Midbrain (tissue), 1 donor: ENCODE measurements at regions not wholly inside any gene's neighbourhood (a gene's known extent, or its start where the extent isn't known, plus 50 kb on each side); places are given as distances from the start of the nearest gene placed in this dataset.
"Not testable (repeated sequence)": the region's sequence is repeated elsewhere in the genome, so short reads cannot be mapped to it uniquely, and the experiment has no call there.

Source experiments
- DNase-seq: peaks from one replicate; lab custom pipeline; 2025; lab: John Stamatoyannopoulos, UW

DNA sequence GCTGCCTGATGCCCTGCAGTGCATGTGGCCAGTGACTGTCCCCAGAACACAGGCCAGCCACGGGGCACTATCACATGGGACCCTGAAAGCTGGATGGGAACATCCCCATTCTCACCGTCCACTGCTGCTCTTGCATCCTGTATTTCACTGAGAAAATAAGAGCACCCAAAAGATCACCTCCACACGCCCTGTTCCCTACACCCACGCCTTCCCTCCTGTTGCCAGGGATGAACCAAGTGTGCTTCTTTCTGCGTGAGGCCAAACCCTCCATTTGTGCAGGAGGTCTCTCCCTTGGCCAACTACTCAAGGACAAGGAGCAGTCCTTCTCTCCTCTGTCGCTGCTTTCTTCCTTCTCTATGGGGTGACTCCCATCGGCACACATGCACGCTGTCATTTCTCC is 118.3 kb downstream of the LRRC37A3 start:
- not testable (repeated sequence) for DNase-seq

- DNase-seq, result not testable (repeated sequence)
These were observed 118.8 kb downstream of the LRRC37A3 start for GRCh38 chr17:64800361-64800895.

DNA sequence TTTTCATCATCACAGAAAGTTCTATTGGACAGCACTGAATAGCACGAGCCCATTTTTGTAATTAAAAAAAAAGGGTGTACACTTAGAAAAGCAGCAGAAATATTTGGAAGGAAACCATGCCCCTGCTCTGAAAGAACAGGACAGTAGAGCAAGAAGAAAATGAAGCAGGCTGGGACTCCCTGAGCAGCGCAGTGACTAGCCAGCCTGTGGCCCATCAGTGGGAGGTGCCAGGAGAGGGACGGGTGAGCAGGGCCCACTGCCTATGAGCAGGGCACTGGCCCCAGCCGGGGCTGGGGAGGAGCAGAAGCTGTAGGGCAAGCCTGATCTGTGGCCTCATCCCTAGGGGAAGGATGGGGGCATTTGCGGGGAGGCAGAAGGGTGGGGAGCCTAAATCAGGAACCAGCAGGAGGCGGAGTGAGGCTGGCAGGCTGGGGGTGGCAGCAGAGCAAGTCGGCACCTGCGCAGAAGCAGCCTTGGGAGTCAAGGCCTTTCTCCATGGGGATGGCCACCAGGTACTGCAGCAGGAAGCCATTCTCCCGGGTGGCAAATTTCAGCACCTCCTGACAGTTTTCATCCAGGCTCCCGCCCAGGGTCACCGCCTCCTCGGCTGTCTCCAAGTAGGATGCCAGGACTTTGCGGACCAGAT is 119.6 kb downstream of the LRRC37A3 start:
- DNase-seq, result not testable (repeated sequence)

DNA sequence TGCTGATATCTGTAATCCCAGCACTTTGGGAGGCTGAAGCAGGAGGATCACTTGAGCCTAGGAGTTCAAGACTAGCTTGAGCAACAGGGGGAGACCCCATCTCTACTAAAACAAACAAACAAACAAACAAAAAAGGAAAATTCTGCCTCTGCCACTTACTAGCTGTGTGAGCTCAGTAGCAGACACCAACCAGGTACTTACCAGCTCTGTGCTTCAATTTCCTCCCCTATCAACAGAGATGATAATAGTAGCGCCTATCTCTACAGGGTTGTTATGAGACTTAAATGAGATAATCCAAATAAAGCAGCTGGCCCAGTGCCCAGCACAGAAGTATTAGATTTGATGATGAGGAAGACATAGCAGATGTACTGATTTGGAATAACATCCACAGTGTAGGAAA is 120.3 kb downstream of the LRRC37A3 start:
- DNase-seq, result not testable (repeated sequence)

DNA sequence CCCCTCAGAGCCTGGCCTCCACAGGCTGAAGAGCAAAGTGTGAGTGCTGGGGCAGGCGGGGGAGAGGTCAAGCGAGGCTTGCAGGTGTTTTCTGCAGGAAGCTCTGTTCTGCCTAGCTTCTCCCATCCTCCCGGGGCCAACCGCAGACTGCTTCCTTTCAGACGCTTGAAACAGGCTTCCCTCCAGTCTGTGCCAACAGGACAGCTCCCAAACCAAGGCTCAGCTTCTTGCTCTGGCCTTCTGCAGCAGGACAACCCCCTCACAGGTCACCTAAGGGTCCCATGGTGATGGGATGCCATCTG is 120.8 kb downstream of the LRRC37A3 start:
- DNase-seq, result not testable (repeated sequence)

GRCh38 chr17:64797746-64798488 is 121.4 kb downstream of the LRRC37A3 start:
- not testable (repeated sequence) for DNase-seq

DNA sequence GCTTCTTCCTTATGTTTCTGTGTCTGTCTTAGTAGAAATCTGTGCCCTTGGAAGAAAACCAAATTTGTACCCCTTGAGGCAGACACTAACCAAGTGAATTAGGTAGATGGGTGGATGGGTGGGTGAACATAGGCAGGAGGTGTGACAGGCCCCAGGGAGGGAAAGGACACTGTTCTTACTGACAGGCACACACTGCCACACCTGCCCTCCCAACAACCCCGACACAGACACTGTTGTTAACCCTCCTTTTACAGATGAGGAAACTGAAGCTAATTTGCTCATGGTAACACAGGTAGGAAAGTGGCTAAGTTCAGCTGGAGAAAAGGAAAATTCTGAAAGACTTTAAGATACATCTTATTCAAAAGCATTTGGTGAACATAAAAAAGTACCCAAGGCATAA is 123.9 kb downstream of the LRRC37A3 start:
- not testable (repeated sequence) for DNase-seq

DNA sequence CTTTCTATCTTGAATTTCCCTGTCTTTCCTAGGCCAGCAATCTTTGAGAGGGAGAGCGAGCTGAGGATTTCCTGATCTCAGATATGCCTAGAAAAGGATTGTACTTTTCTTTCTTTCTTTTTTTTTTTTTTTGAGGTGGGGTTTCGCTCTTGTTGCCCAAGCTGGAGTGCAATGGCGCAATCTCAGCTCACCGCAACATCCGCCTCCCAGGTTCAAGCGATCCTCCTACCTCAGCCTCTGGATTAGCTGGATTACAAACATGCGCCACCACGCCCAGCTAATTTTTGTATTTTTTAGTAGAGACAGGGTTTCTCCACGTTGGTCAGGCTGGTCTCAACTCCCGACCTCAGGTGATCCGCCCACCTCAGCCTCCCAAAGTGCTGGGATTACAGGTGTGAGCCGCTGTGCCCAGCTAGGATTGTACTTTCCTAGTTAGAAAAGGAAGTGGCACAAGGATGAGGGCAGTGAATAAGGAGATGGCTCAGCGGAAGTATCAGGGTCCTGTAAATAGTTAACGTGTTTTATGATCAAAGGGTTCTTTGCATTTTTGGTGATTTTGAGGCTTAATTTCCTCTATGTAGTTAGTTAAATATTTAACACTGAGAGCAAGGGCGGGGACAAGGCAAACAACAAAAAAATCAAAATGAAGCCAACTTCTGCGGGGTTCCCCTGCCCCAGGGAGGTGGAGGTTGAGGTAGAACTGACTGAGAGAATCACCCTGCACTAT is 124.6 kb downstream of the LRRC37A3 start:
- not testable (repeated sequence) for DNase-seq

- DNase-seq, result not testable (repeated sequence)
These were observed 125.2 kb downstream of the LRRC37A3 start for GRCh38 chr17:64794113-64794512.

DNA sequence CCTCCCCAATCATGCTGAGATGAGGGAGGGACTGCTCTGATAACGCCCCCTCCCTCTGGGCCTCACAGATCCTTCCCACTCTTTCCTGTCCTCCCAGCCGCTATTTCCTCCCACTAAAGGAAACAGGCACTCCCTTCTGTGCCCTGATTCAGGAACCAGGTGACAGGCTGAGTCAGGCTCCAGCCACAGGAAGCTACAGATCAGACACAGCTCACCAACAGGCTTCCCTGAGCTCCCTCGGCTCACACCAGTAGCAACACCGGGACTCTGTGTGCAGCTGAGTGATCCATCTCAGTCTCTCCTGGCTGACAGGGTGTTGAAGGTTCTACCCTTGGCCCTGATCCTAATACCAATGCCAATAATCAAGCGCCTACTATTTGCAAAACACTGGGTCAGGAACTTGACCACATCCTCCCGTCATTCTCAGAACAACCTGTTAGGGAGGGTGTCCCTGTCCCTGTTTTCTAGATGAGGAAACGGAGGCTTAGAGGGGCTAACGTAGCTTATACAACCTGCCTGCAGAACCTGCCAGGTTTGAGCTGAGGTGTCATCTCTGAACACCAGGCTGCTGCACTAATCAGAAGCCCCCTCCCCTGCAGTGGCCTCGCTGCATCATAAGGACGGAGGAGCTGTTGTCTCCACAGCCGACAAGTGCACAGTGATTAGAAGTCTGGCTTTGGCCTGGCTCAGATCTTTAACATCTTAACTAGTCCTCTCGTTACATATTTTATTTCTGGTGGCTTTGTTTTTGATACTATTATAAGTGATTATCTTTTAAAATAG is 126.3 kb downstream of the LRRC37A3 start:
- DNase-seq, result not testable (repeated sequence)

DNA sequence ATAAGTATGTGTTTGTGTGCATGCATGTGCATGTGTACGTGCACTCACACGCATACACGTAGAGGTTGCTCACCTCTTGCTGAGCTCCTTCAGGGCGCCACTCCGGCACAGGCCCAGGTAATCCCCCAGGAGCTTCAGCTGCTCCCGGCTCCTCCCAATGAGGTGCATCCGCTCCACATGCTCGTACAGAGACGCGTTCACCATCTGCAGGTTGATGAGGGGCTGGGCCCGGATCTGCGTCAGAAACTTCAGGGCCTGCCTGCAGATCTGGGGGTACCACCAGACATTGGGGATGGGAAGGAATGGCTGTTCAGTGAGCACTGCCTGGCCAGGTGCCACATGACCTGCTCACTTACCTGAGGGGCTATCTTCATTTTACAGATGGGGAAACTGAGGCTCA is 127.0 kb downstream of the LRRC37A3 start:
- DNase-seq, result not testable (repeated sequence)

- not testable (repeated sequence) for DNase-seq
These were observed 127.6 kb downstream of the LRRC37A3 start for GRCh38 chr17:64791691-64792090.

DNA sequence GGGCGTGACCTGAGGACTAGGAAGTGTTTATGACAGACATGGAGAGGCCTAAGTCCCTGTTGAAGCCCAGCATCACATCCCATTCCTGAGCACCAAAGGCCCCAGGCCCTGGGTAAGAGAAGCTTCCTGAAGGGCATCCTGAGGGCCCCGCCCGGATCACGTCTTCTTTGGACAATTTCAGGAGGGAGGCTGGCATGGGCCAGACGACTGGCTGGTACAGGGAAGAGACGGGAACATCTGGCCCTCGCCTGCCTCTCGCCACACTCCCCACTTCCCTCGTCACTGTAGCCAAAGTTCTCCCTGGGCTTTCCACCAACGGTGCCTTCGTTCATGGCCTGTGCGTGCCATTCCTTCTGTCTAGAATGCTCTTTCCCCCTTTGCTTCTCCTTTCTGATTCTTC is 128.1 kb downstream of the LRRC37A3 start:
- not testable (repeated sequence) for DNase-seq

GRCh38 chr17:64790690-64791089 is 128.6 kb upstream of the SMURF2 start:
- DNase-seq, result not testable (repeated sequence)

DNA sequence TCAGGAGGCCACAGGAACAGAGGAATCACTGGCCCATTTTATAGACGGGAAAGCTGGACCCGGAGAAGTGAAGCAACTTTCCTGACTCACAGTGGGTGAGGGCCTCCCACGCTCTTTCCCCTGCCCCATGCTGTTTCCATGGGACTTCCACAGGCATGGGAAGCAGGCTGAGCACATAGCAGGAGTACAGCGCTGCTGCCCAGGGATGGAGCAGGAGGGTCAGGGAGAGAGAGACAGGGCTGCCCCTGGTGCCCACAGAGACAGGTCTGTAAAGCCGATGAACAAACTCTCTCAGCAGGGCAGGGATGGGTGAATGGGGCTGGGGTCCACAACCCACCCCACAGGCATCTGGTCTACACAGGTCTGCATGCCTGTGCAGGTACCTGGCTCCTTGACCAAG is 128.1 kb upstream of the SMURF2 start:
- not testable (repeated sequence) for DNase-seq

DNA sequence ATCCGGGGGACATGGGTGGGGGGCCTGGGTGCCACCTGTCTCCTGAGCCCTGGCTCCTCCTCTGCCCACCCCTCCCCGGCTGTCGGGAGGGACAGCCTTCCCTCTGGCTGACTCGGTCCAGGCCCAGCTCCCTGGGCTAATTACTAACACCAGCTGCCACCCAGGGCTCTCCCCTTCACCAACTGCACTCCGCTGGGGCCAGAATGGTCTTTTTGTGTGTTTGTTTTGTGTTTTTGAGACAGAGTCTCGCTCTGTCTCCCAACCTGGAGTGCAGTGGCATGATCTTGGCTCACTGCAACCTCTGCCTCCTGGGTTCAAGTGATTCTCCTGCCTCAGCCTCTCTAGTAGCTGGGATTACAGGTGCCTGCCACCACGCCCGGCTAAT is 126.9 kb upstream of the SMURF2 start:
- DNase-seq, result not testable (repeated sequence)

- no peak for DNase-seq
These were observed 126.4 kb upstream of the SMURF2 start for GRCh38 chr17:64788286-64789060.

DNA sequence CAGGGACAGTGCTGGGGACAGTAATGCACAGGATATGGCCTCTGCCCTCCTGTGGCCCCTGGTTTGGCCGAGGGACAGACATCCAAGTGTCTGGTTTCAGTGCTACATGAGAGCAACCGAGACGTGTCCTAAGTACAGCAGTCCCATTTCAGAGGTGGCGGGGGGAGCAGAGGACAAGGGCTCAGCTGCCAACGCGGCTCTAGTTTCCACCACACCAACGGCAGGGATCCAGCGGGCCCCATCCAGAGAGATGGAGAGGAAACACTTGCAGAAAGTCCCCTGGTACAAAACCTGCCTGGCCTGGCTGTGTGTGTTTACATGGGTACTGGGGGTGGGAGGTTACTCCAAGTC is 125.8 kb upstream of the SMURF2 start:
- no peak for DNase-seq

- DNase-seq, result no peak
These were observed 125.3 kb upstream of the SMURF2 start for GRCh38 chr17:64787255-64787920.

DNA sequence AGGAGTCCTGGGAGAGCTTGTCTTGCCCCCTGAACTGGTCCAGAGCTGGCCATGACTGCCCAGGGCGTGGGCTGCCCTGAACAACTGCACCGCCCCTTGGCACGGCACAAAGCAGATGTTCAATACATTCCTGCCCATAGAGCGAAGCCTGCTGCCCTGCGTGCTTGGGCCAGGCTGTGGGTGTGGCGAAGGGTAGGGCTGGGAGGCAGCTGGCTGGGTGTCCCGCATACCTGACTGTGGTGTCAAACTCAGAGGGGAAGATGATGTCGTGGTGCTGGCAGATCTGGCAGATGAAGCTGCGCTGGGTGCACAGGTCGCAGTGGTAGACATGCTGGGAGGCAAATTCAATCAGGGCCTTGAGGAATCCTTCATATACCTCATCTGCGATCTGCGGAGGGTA is 124.2 kb upstream of the SMURF2 start:
- DNase-seq, result no peak

GRCh38 chr17:64785011-64785421 is 122.9 kb upstream of the SMURF2 start:
- no peak for DNase-seq
